ENCODE measurements at regions not wholly inside any gene's neighbourhood (a gene's known extent, or its start where the extent isn't known, plus 50 kb on each side); places are given as distances from the start of the nearest gene placed in this dataset.

- TF ChIP-seq CTCF (IDR thresholded peaks at IDR 0.05; ENCODE audit: poor library complexity, severe bottlenecking) (no peak), POLR2AphosphoS5 (IDR thresholded peaks at IDR 0.05) (no peak), EZH2 (IDR thresholded peaks at IDR 0.05; ENCODE audit: borderline replicate concordance, insufficient read depth, low read length, poor library complexity, severe bottlenecking) (no peak), SMC3 (conservative IDR thresholded peaks at IDR 0.05; ENCODE audit: poor library complexity) (no peak), MXI1 (conservative IDR thresholded peaks at IDR 0.05; ENCODE audit: poor library complexity, severe bottlenecking) (no peak)
Observed at GRCh38 chr7:101723835-101724234, 93.6 kb upstream of the CUX1 start.
